ENCODE measurements at regions not wholly inside any gene's neighbourhood (a gene's known extent, or its start where the extent isn't known, plus 50 kb on each side); places are given as distances from the start of the nearest gene placed in this dataset.
A peak's percentile ranks its signal among the peaks of the same experiment; 100 is the strongest.

GRCh38 chr2:106982350-106982749 is 96.4 kb upstream of the ST6GAL2 start:
- POLR2A ChIA-PET: no interaction called here

GRCh38 chr2:106983305-106983704 is 97.3 kb upstream of the ST6GAL2 start:
- Mint-ChIP-seq H3K27me3 (ENCODE audit: insufficient read depth, unreplicated experiment) (no peaks in the 10 kb centered on the region), H3K36me3 (ENCODE audit: insufficient read depth, unreplicated experiment) (no peaks in the 10 kb centered on the region), H3K27ac (ENCODE audit: low read depth, unreplicated experiment) (no peak overlapping the region), H3K4me1 (ENCODE audit: insufficient read depth, unreplicated experiment) (peaks cover 10% of the 10 kb centered on the region), H3K9me3 (ENCODE audit: unreplicated experiment) (peaks cover 14% of the 10 kb centered on the region), H3K4me3 (ENCODE audit: unreplicated experiment) (no peak overlapping the region)
- ChIA-PET POLR2A (no interaction called here), CTCF (interaction anchor here (0.6 kb wide), 1 partner anchor 232 kb away, joined by 3 read pairs; no protein-coding TSS in a partner anchor)
- no peak for DNase-seq (ENCODE audit: unreplicated experiment)
- no peak for TF ChIP-seq CTCF (IDR thresholded peaks at IDR 0.05; ENCODE audit: unreplicated experiment)
- BruUV-seq (replicated peaks): no TSS peak
- intact Hi-C loops (cut with micrococcal nuclease): no loop called here

More at GRCh38 chr2:106982350-106982749, 96.4 kb upstream of the ST6GAL2 start:
- intact Hi-C loops (cut with micrococcal nuclease): no loop called here
- peak overlapping the region; percentile 74 for H3K27ac Mint-ChIP-seq (ENCODE audit: low read depth, unreplicated experiment)
- CTCF ChIA-PET: no interaction called here
- no peaks in the 10 kb centered on the region for H3K27me3 Mint-ChIP-seq (ENCODE audit: insufficient read depth, unreplicated experiment)
- TF ChIP-seq CTCF (IDR thresholded peaks at IDR 0.05; ENCODE audit: unreplicated experiment): no peak
- no peak overlapping the region for H3K4me3 Mint-ChIP-seq (ENCODE audit: unreplicated experiment)
- DNase-seq (ENCODE audit: unreplicated experiment): no peak
- H3K36me3 Mint-ChIP-seq (ENCODE audit: insufficient read depth, unreplicated experiment): no peaks in the 10 kb centered on the region
- H3K9me3 Mint-ChIP-seq (ENCODE audit: unreplicated experiment): peaks cover 14% of the 10 kb centered on the region
- BruUV-seq (replicated peaks): no TSS peak
- H3K4me1 Mint-ChIP-seq (ENCODE audit: insufficient read depth, unreplicated experiment): peaks cover 10% of the 10 kb centered on the region

GRCh38 chr2:106988361-106988760 is 102.4 kb upstream of the ST6GAL2 start:
- no TSS peak for BruUV-seq (replicated peaks)
- Mint-ChIP-seq H3K27ac (ENCODE audit: low read depth, unreplicated experiment) (no peak overlapping the region), H3K4me1 (ENCODE audit: insufficient read depth, unreplicated experiment) (peaks cover 6% of the 10 kb centered on the region), H3K9me3 (ENCODE audit: unreplicated experiment) (peaks cover 14% of the 10 kb centered on the region), H3K27me3 (ENCODE audit: insufficient read depth, unreplicated experiment) (no peaks in the 10 kb centered on the region), H3K4me3 (ENCODE audit: unreplicated experiment) (no peak overlapping the region), H3K36me3 (ENCODE audit: insufficient read depth, unreplicated experiment) (no peaks in the 10 kb centered on the region)
- intact Hi-C loops (cut with micrococcal nuclease): no loop called here
- CTCF ChIA-PET: no interaction called here
- POLR2A ChIA-PET: interaction anchor here (0.6 kb wide), 1 partner anchor 16 kb away, joined by 3 read pairs; no protein-coding TSS in a partner anchor
- no peak for TF ChIP-seq CTCF (IDR thresholded peaks at IDR 0.05; ENCODE audit: unreplicated experiment)
- no peak for DNase-seq (ENCODE audit: unreplicated experiment)

GRCh38 chr2:106990297-106990696 is 104.3 kb upstream of the ST6GAL2 start:
- no TSS peak for BruUV-seq (replicated peaks)
- peaks cover 6% of the 10 kb centered on the region for H3K4me1 Mint-ChIP-seq (ENCODE audit: insufficient read depth, unreplicated experiment)

More at GRCh38 chr2:106990297-106990696, 104.3 kb upstream of the ST6GAL2 start:
- Mint-ChIP-seq H3K9me3 (ENCODE audit: unreplicated experiment) (no peaks in the 10 kb centered on the region), H3K27ac (ENCODE audit: low read depth, unreplicated experiment) (no peak overlapping the region), H3K4me3 (ENCODE audit: unreplicated experiment) (no peak overlapping the region), H3K36me3 (ENCODE audit: insufficient read depth, unreplicated experiment) (no peaks in the 10 kb centered on the region), H3K27me3 (ENCODE audit: insufficient read depth, unreplicated experiment) (no peaks in the 10 kb centered on the region)
- intact Hi-C loops (cut with micrococcal nuclease): no loop called here
- ChIA-PET POLR2A (no interaction called here), CTCF (interaction anchor here (0.5 kb wide), 1 partner anchor 1171 kb away, joined by 3 read pairs; no protein-coding TSS in a partner anchor)
- TF ChIP-seq CTCF (IDR thresholded peaks at IDR 0.05; ENCODE audit: unreplicated experiment): no peak
- DNase-seq (ENCODE audit: unreplicated experiment): no peak

Data from MCF 10A (cell line).